SK-N-SH treated with all-trans-retinoic acid at 6 μM for 48 hours (cell line): ENCODE measurements at regions not wholly inside any gene's neighbourhood (a gene's known extent, or its start where the extent isn't known, plus 50 kb on each side); places are given as distances from the start of the nearest gene placed in this dataset.

ENCODE experiments used
- ATAC-seq: fragments of 200-7000 bp; cut with Tn5 transposase; 3 replicates; pipeline ENCODE4 v1.9.1; 2020; ENCODE audit warnings: mild to moderate bottlenecking, moderate library complexity
- ARNTL ChIP-seq: fragments of 450-650 bp; formaldehyde crosslinking; IDR thresholded peaks from 2 replicates; pipeline ENCODE4 v1.5.0; 2020; ENCODE audit warnings: low read depth, mild to moderate bottlenecking, moderate library complexity, borderline replicate concordance
- BACH2 ChIP-seq: fragments of 250-450 bp; sonication (Bioruptor Pico); IDR thresholded peaks from 2 replicates; pipeline ENCODE4 v1.9.0; 2021; ENCODE audit warnings: mild to moderate bottlenecking, borderline replicate concordance
- CREB5 ChIP-seq: fragments of 250-450 bp; sonication (Bioruptor Pico); IDR thresholded peaks from 2 replicates; pipeline ENCODE4 v1.5.1; 2020; ENCODE audit warnings: low read depth, mild to moderate bottlenecking, moderate library complexity
- CSDC2 ChIP-seq: fragments of 250-450 bp; sonication (Bioruptor Pico); IDR thresholded peaks from 2 replicates; pipeline ENCODE4 v1.5.0; 2020; ENCODE audit warnings: mild to moderate bottlenecking, moderate library complexity
- CSRNP3 ChIP-seq: fragments of 250-450 bp; sonication (Bioruptor Pico); IDR thresholded peaks from 2 replicates; pipeline ENCODE4 v1.5.1; 2021; ENCODE audit warnings: mild to moderate bottlenecking, moderate library complexity
- ESRRG ChIP-seq: fragments of 250-450 bp; sonication (Bioruptor Pico); IDR thresholded peaks from 2 replicates; pipeline ENCODE4 v1.6.1; 2021; ENCODE audit warnings: mild to moderate bottlenecking
- GLIS3 ChIP-seq: fragments of 250-450 bp; sonication (Bioruptor Pico); IDR thresholded peaks from 2 replicates; pipeline ENCODE4 v1.5.0; 2020; ENCODE audit warnings: mild to moderate bottlenecking, moderate library complexity
- ISL1 ChIP-seq: fragments of 250-450 bp; sonication (Bioruptor Pico); IDR thresholded peaks from 2 replicates; pipeline ENCODE4 v2.1.2; 2022; ENCODE audit warnings: mild to moderate bottlenecking, moderate library complexity
- OSR1 ChIP-seq: fragments of 250-450 bp; sonication (Bioruptor Pico); IDR thresholded peaks from 2 replicates; pipeline ENCODE4 v1.8.0; 2022; ENCODE audit warnings: moderate library complexity, mild to moderate bottlenecking, inconsistent platforms
- PATZ1 ChIP-seq: fragments of 250-450 bp; sonication (Bioruptor Pico); IDR thresholded peaks from 2 replicates; pipeline ENCODE4 v1.8.0; 2020; ENCODE audit warnings: mild to moderate bottlenecking, moderate library complexity, borderline replicate concordance
- PPARA ChIP-seq: fragments of 250-450 bp; sonication (Bioruptor Pico); IDR thresholded peaks from 2 replicates; pipeline ENCODE4 v1.5.0; 2020; ENCODE audit warnings: mild to moderate bottlenecking, borderline replicate concordance
- RARB ChIP-seq: fragments of 250-450 bp; sonication (Bioruptor Pico); IDR thresholded peaks from 2 replicates; pipeline ENCODE4 v1.8.0; 2021; ENCODE audit warnings: mild to moderate bottlenecking, moderate library complexity
- SNAI2 ChIP-seq: fragments of 250-450 bp; sonication (Bioruptor Pico); IDR thresholded peaks from 2 replicates; pipeline ENCODE4 v1.5.0; 2020; ENCODE audit warnings: mild to moderate bottlenecking, moderate library complexity
- TCF4 ChIP-seq: fragments of 250-450 bp; sonication (Bioruptor Pico); IDR thresholded peaks from 2 replicates; pipeline ENCODE4 v1.8.0; 2021; ENCODE audit warnings: mild to moderate bottlenecking, moderate library complexity, borderline replicate concordance
- TOX ChIP-seq: fragments of 250-450 bp; sonication (Bioruptor Pico); IDR thresholded peaks from 2 replicates; pipeline ENCODE4 v1.8.0; 2021; ENCODE audit warnings: mild to moderate bottlenecking, moderate library complexity, borderline replicate concordance
- ZC3H10 ChIP-seq: fragments of 250-450 bp; sonication (Bioruptor Pico); IDR thresholded peaks from 2 replicates; pipeline ENCODE4 v1.5.1; 2021; ENCODE audit warnings: mild to moderate bottlenecking, moderate library complexity
- ZFP3 ChIP-seq: fragments of 250-450 bp; sonication (Bioruptor Pico); IDR thresholded peaks from 2 replicates; pipeline ENCODE4 v1.5.0; 2020; ENCODE audit warnings: mild to moderate bottlenecking, moderate library complexity
- ZFP30 ChIP-seq: fragments of 450-650 bp; formaldehyde crosslinking; IDR thresholded peaks from 2 replicates; pipeline ENCODE4 v1.5.0; 2022; ENCODE audit warnings: mild to moderate bottlenecking, moderate library complexity
- ZNF565 ChIP-seq: fragments of 450-650 bp; formaldehyde crosslinking; conservative IDR thresholded peaks from 2 replicates; pipeline ENCODE4 v1.5.0; 2020; ENCODE audit warnings: low read depth, mild to moderate bottlenecking, moderate library complexity
- ZNF70 ChIP-seq: fragments of 450-650 bp; formaldehyde crosslinking; IDR thresholded peaks from 2 replicates; pipeline ENCODE4 v1.5.0; 2020; ENCODE audit warnings: mild to moderate bottlenecking, moderate library complexity
- ZNF8 ChIP-seq: fragments of 450-650 bp; formaldehyde crosslinking; IDR thresholded peaks from 2 replicates; pipeline ENCODE4 v1.5.0; 2020; ENCODE audit warnings: mild to moderate bottlenecking, moderate library complexity

DNA sequence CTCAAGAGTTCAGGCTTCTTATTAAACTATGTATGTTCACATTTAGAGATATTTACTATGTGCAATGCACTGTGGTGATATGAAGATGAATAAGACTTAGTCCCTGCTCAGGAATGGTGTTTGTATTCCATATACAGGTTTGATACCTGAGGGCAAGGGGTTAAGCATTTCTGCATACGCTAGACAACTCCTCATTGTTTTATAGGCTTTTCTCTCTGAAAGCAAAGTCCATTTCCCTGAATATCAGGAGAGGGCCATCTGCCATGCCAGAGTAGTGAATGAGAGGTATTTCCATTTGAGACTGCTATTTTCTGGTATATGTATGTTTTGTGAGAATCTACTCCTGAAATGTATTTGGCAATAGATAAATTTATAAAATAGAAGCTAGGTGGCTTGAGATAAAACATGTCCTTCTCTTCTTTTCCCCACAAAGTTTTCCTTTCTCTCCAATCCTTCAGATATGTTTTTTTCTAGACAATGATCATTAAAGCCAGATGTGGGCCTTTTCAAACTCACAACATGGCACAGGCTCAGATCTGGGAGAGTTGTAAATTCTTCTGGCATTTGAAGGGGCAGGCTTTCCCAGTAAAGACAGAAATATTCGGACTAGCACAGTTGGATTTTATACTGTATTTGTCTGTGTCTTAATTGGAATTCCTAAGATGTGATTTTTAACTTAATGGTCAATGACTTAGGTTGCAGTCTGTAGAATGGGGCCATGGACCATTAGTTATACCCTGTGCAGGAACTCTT, 73.3 kb upstream of the WDR26 start:
- peak; percentile 54 for ATAC-seq
- TF ChIP-seq TOX (0 out of 2 replicates have a peak, but pooled peaks have one; percentile 12), TCF4 (CRISPR knock-in tag) (no peak)

DNA sequence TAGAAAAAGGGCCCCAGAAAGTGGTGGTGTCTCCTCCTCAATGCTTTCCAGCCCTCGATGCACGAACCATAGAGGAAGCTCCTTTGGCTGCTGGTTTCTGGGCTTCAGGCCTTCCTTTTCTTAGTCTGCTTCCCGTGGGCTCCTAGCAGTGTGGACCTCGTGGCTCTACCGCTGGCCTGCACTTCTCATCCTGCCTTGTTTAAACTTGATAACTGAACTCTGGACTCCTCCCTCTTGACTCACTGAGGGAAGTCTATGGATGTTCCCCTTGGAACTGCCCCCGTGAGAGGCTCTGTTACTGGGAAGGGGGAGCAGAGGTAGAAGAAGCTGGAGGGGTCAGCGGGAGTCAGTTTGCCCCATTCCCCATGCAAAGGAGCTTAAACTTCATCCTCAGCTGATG, 75.3 kb upstream of the WDR26 start:
- no peak for ATAC-seq
- TF ChIP-seq RARB (CRISPR knock-in tag) (no peak), OSR1 (no peak), PATZ1 (CRISPR knock-in tag) (no peak), SNAI2 (CRISPR knock-in tag) (no peak), BACH2 (CRISPR knock-in tag) (no peak), CSDC2 (no peak), ISL1 (CRISPR knock-in tag) (no peak), ESRRG (no peak), TOX (no peak)
- TF ChIP-seq, all 23 proteins: peak for 0

DNA sequence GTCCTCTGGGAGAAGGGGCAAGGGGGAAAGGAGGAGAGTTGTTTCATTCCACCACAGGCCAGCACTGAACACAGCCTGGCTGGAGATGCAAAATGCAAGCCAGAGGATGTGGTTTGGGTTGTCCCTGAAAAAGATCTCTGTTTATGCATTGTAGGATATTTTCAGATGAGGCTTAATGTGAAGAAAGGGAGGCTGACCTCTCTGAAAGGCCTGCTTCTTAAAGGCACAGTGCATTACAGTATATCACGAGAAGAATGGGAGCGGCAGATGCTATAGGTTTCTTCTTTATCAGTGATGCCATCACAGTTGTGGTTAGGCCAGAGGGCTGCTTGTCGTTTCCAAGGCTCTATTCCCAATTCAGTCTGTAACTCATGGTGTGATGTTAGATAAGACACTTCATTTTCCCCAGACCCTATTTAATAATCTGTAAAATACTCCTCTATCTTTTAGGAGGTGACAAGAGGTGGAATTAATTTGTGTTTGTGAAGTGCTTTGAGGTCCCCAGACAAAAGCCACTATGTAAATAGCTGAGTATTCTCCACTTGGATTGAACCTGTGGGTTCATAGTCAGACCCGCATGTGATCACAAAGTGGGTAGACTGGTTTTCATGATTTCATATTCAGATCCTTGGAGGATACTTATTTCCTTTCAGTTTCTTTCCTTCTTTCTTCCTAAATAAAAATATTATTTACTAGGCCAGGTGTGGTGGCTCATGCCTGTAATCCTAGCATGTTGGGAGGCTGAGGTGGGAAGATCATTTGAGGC, 76.5 kb upstream of the WDR26 start:
- ATAC-seq = peak; percentile 18
- TF ChIP-seq CREB5 (CRISPR knock-in tag) (no peak), ZC3H10 (CRISPR knock-in tag) (no peak), ZNF565 (CRISPR knock-in tag) (no peak), OSR1 (no peak), RARB (CRISPR knock-in tag) (no peak), ZFP30 (CRISPR knock-in tag) (no peak), ZFP3 (CRISPR knock-in tag) (no peak), CSRNP3 (CRISPR knock-in tag) (no peak), ZNF8 (CRISPR knock-in tag) (no peak), ZNF70 (CRISPR knock-in tag) (no peak), SNAI2 (CRISPR knock-in tag) (no peak), TOX (no peak), ARNTL (CRISPR knock-in tag) (no peak)

GRCh38 chr1:224512600-224513151, 78.1 kb upstream of the WDR26 start:
- no peak for ATAC-seq
- TF ChIP-seq ZC3H10 (CRISPR knock-in tag) (no peak), ZNF8 (CRISPR knock-in tag) (no peak), CSRNP3 (CRISPR knock-in tag) (no peak), ZNF70 (CRISPR knock-in tag) (no peak), ZFP3 (CRISPR knock-in tag) (no peak), GLIS3 (CRISPR knock-in tag) (no peak), PPARA (no peak)
